IMR-90 (cell line): ENCODE measurements at regions not wholly inside any gene's neighbourhood (a gene's known extent, or its start where the extent isn't known, plus 50 kb on each side); places are given as distances from the start of the nearest gene placed in this dataset.

Source experiments
- ATAC-seq: fragments of 200-7000 bp; cut with Tn5 transposase; 2 replicates; pipeline ENCODE4 v1.9.1; 2020; ENCODE audit warnings: low read depth, mild to moderate bottlenecking, moderate library complexity
- BruUV-seq: library from RNA; stranded (reverse); fragments of 400-500 nt; replicated peaks from 2 replicates; lab custom pipeline; 2021; lab: Mats Ljungman, UMichigan
- CTCF ChIA-PET: fragments of 300-600 bp; formaldehyde crosslinking; extraction: SDS; loops from one replicate; lab custom pipeline; 2021; ENCODE audit warnings: antibody characterized with exemption; lab: Yijun Ruan, JAX
- POLR2A ChIA-PET: fragments of 300-600 bp; sonication (Branson Sonifier 250); formaldehyde crosslinking; loops from one replicate; lab custom pipeline; 2022; ENCODE audit warnings: antibody characterized with exemption; ENCODE audit not compliant: unreplicated experiment; lab: Charles Lee
- DNase-seq: peaks from one replicate; pipeline ENCODE4 v3.0.0; 2013
- H2AFZ ChIP-seq: replicated peaks from 2 replicates; pipeline ENCODE3; 2013; ENCODE audit warnings: low read length, mild to moderate bottlenecking; ENCODE audit not compliant: poor library complexity
- H2AK5ac ChIP-seq: 2 replicates; pipeline ENCODE4 v1.6.1; 2013; ENCODE audit warnings: low read depth, low read length, inconsistent platforms
- H2AK9ac ChIP-seq: replicated peaks from 2 replicates; pipeline ENCODE3; 2013; ENCODE audit warnings: mild to moderate bottlenecking, low read depth, low read length, moderate library complexity; ENCODE audit not compliant: poor library complexity
- H2BK120ac ChIP-seq: 2 replicates; pipeline ENCODE4 v1.6.1; 2013; ENCODE audit warnings: low read depth, low read length, inconsistent platforms
- H2BK15ac ChIP-seq: 3 replicates; pipeline ENCODE4 v1.6.1; 2013; ENCODE audit warnings: low read depth, low read length, inconsistent platforms
- H2BK20ac ChIP-seq: 2 replicates; pipeline ENCODE4 v1.6.1; 2013; ENCODE audit warnings: low read depth, mild to moderate bottlenecking, inconsistent platforms, low read length, moderate library complexity
- H2BK5ac ChIP-seq: 2 replicates; pipeline ENCODE4 v1.6.1; 2013; ENCODE audit warnings: mild to moderate bottlenecking, low read depth, low read length, inconsistent platforms; ENCODE audit not compliant: poor library complexity, severe bottlenecking
- H3K14ac ChIP-seq: replicated peaks from 2 replicates; pipeline ENCODE4 v1.6.1; 2013; ENCODE audit warnings: low read depth, low read length, inconsistent platforms
- H3K18ac ChIP-seq: 2 replicates; pipeline ENCODE4 v1.6.1; 2013; ENCODE audit warnings: low read depth, low read length, control low read depth
- H3K23ac ChIP-seq: 2 replicates; pipeline ENCODE4 v1.6.1; 2013; ENCODE audit warnings: low read depth, low read length, inconsistent platforms
- H3K27ac ChIP-seq: 2 replicates; pipeline ENCODE4 v1.5.1; 2013; ENCODE audit warnings: mild to moderate bottlenecking, control low read depth, low read length; ENCODE audit not compliant: insufficient read depth
- H3K27me3 ChIP-seq: 2 replicates; pipeline ENCODE4 v1.6.1; 2013; ENCODE audit warnings: low read length; ENCODE audit not compliant: control insufficient read depth, insufficient read depth
- H3K36me3 ChIP-seq: 2 replicates; pipeline ENCODE4 v1.6.1; 2013; ENCODE audit warnings: low read length, mixed read lengths; ENCODE audit not compliant: control insufficient read depth, insufficient read depth
- H3K4ac ChIP-seq: 2 replicates; pipeline ENCODE4 v1.6.1; 2013; ENCODE audit warnings: low read depth, low read length, inconsistent platforms
- H3K4me1 ChIP-seq: 2 replicates; pipeline ENCODE4 v1.6.1; 2013; ENCODE audit warnings: low read length, mixed read lengths; ENCODE audit not compliant: control insufficient read depth, insufficient read depth
- H3K4me2 ChIP-seq: 2 replicates; pipeline ENCODE4 v1.6.1; 2013; ENCODE audit warnings: low read depth, mild to moderate bottlenecking, control low read depth, low read length, moderate library complexity
- H3K4me3 ChIP-seq: 2 replicates; pipeline ENCODE4 v1.5.1; 2013; ENCODE audit warnings: low read depth, mild to moderate bottlenecking, control low read depth, low read length, moderate library complexity; ENCODE audit not compliant: insufficient read depth
- H3K56ac ChIP-seq: 2 replicates; pipeline ENCODE4 v1.6.1; 2013; ENCODE audit warnings: low read length, inconsistent platforms; ENCODE audit not compliant: insufficient read depth; ENCODE audit errors: extremely low read depth
- H3K79me1 ChIP-seq, 2 experiments: 2 replicates each; pipeline ENCODE4 v1.6.1; 2013; ENCODE audit warnings: low read length in 2 of 2, inconsistent platforms in 1 of 2, low read depth in 1 of 2
- H3K9ac ChIP-seq: 2 replicates; pipeline ENCODE4 v1.6.1; 2013; ENCODE audit warnings: low read depth, low read length, control low read depth
- H3K9me1 ChIP-seq: 2 replicates; pipeline ENCODE4 v1.6.1; 2013; ENCODE audit warnings: low read length, inconsistent platforms; ENCODE audit not compliant: insufficient read depth
- H3K9me3 ChIP-seq: 2 replicates; pipeline ENCODE4 v1.6.1; 2013; ENCODE audit warnings: low read length; ENCODE audit not compliant: control insufficient read depth, insufficient read depth
- H4K20me1 ChIP-seq: 2 replicates; pipeline ENCODE4 v1.6.1; 2013; ENCODE audit warnings: low read length, inconsistent platforms; ENCODE audit not compliant: insufficient read depth
- H4K5ac ChIP-seq: 2 replicates; pipeline ENCODE4 v1.6.1; 2013; ENCODE audit warnings: mild to moderate bottlenecking, low read depth, low read length, control low read depth
- H4K8ac ChIP-seq, 2 experiments: 2 replicates each; pipeline ENCODE4 v1.6.1; 2013; ENCODE audit warnings: low read depth in 2 of 2, low read length in 2 of 2, control low read depth in 1 of 2, inconsistent platforms in 1 of 2
- H4K91ac ChIP-seq: 2 replicates; pipeline ENCODE4 v1.6.1; 2013; ENCODE audit warnings: low read depth, low read length, inconsistent platforms; ENCODE audit not compliant: insufficient read depth
- BHLHE40 ChIP-seq: fragments of 150-350 bp; IDR thresholded peaks from 2 replicates; pipeline ENCODE4 v1.6.1; 2016; ENCODE audit warnings: mild to moderate bottlenecking, low read depth, low read length
- CEBPB ChIP-seq: IDR thresholded peaks from 2 replicates; pipeline ENCODE4 v1.6.1; 2012; ENCODE audit warnings: low read depth, low read length, improper control_type of control experiment
- CHD1 ChIP-seq: IDR thresholded peaks from 2 replicates; pipeline ENCODE4 v1.6.1; 2012; ENCODE audit warnings: low read depth, low read length, improper control_type of control experiment
- ELK1 ChIP-seq: fragments of 150-350 bp; IDR thresholded peaks from 2 replicates; pipeline ENCODE4 v1.6.1; 2016; ENCODE audit warnings: low read depth, mild to moderate bottlenecking, low read length, moderate library complexity, borderline replicate concordance
- FOS ChIP-seq: fragments of 150-350 bp; IDR thresholded peaks from 2 replicates; pipeline ENCODE4 v1.6.1; 2016; ENCODE audit warnings: low read depth, low read length
- MAFK ChIP-seq: IDR thresholded peaks from 2 replicates; pipeline ENCODE4 v1.6.1; 2012; ENCODE audit warnings: low read depth, low read length, improper control_type of control experiment
- MAZ ChIP-seq: IDR thresholded peaks from 2 replicates; pipeline ENCODE4 v1.6.1; 2012; ENCODE audit warnings: low read depth, mild to moderate bottlenecking, low read length, improper control_type of control experiment, moderate library complexity, borderline replicate concordance
- MXI1 ChIP-seq: IDR thresholded peaks from 2 replicates; pipeline ENCODE4 v1.6.1; 2012; ENCODE audit warnings: low read depth, mild to moderate bottlenecking, low read length, moderate library complexity, borderline replicate concordance
- NFE2L2 ChIP-seq: fragments of 150-350 bp; IDR thresholded peaks from 2 replicates; pipeline ENCODE4 v1.6.1; 2016; ENCODE audit warnings: low read depth, mild to moderate bottlenecking, low read length
- POLR2A ChIP-seq: IDR thresholded peaks from 2 replicates; pipeline ENCODE4 v1.6.1; 2012; ENCODE audit warnings: mild to moderate bottlenecking, low read depth, low read length
- RAD21 ChIP-seq: IDR thresholded peaks from 2 replicates; pipeline ENCODE4 v1.6.1; 2012; ENCODE audit warnings: low read length, improper control_type of control experiment
- RCOR1 ChIP-seq: IDR thresholded peaks from 2 replicates; pipeline ENCODE4 v1.6.1; 2012; ENCODE audit warnings: mild to moderate bottlenecking, low read length, improper control_type of control experiment; ENCODE audit not compliant: insufficient replicate concordance
- RFX5 ChIP-seq: IDR thresholded peaks from 2 replicates; pipeline ENCODE4 v1.8.0; 2012; ENCODE audit warnings: low read depth, mild to moderate bottlenecking, low read length, moderate library complexity
- SMC3 ChIP-seq: fragments of 150-350 bp; IDR thresholded peaks from 2 replicates; pipeline ENCODE4 v1.6.1; 2016; ENCODE audit warnings: low read depth, mild to moderate bottlenecking, antibody characterized with exemption, low read length, moderate library complexity
- WGBS, 2 experiments: methylation state at CpG; one replicate each; pipeline versions ENCODE4 v1.1.5 to v1.1.7; 2013; ENCODE audit warnings: missing lambda C conversion rate in 2 of 2; ENCODE audit not compliant: insufficient read length in 1 of 2; ENCODE audit errors: extremely low coverage in 2 of 2; 5-methylcytosine and 5-hydroxymethylcytosine counted together
- dilution Hi-C: fragments of 300-500 bp; cut with HindIII; formaldehyde crosslinking; loops from one replicate; pipeline ENCODE4 v1.14.3; 2018; ENCODE audit warnings: low sequenced_read_pairs; ENCODE audit not compliant: unreplicated experiment
- in situ Hi-C: fragments of 300-500 bp; cut with MboI; formaldehyde crosslinking; loops from 3 replicates; pipeline ENCODE4 v1.14.3; 2019; ENCODE audit warnings: low sequenced_read_pairs, inconsistent platforms, mixed read lengths
- intact Hi-C: fragments of 100-400 bp; cut with micrococcal nuclease; formaldehyde crosslinking; loops from 2 replicates; pipeline ENCODE4 v1.10.0; 2022
- TF ChIP-seq, protein P1 (sequence below): fragments of 150-350 bp; IDR thresholded peaks from 2 replicates; pipeline ENCODE4 v1.6.1; 2017; ENCODE audit warnings: mild to moderate bottlenecking, antibody characterized with exemption, low read length, low read depth
- TF ChIP-seq, protein P2 (sequence below): conservative IDR thresholded peaks from 2 replicates; pipeline ENCODE4 v1.5.1; 2012; ENCODE audit warnings: mild to moderate bottlenecking, low read depth, low read length, improper control_type of control experiment

DNA sequence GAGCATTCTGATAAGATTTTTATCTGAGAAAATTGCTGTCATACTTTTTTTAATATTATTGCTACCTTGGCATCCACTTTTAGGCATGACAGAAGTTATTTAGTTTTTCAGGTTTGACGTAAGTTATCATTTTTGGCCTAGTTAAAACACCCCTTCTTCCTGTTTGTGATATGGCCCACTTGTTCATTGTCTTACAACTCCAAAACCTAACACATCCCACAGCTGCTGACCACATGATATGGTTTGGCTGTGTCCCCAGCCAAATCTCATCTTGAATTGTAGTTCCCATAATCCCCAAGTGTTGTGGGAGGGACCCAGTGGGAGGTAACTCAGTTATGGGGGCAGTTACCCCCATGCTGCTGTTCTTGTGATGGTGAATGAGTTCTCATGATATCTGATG, 388.1 kb downstream of the SLC4A3 start:
- in situ Hi-C loops (no loop called here), dilution Hi-C loops (no loop called here), intact Hi-C loops (no loop called here)
- H3K4me1 ChIP-seq = no peaks in the 10 kb centered on the region
- no peak overlapping the region for H4K8ac ChIP-seq
- DNase-seq (no peak), ATAC-seq (no peak)
- no peak overlapping the region for H3K4me3 ChIP-seq
- H2AK9ac ChIP-seq = no peak overlapping the region
- no peak overlapping the region for H3K4ac ChIP-seq
- H3K27me3 ChIP-seq = no peaks in the 10 kb centered on the region
- no peak overlapping the region for H3K9ac ChIP-seq
- no CpG with 5 or more reads among the region's 1 CpG for WGBS, 2 experiments
- no peak overlapping the region for H3K18ac ChIP-seq
- no peaks in the 10 kb centered on the region for H3K9me1 ChIP-seq
- H3K27ac ChIP-seq = no peak overlapping the region
- no peak overlapping the region for H2BK20ac ChIP-seq
- no peak overlapping the region for H2AFZ ChIP-seq
- H4K5ac ChIP-seq = no peak overlapping the region
- H2BK5ac ChIP-seq = no peak overlapping the region
- H3K23ac ChIP-seq = no peak overlapping the region
- no TSS peak for BruUV-seq
- no peaks in the 10 kb centered on the region for H3K79me1 ChIP-seq
- CTCF ChIA-PET = no interaction called here
- no peak overlapping the region for H2BK120ac ChIP-seq
- TF ChIP-seq, protein P1, sequence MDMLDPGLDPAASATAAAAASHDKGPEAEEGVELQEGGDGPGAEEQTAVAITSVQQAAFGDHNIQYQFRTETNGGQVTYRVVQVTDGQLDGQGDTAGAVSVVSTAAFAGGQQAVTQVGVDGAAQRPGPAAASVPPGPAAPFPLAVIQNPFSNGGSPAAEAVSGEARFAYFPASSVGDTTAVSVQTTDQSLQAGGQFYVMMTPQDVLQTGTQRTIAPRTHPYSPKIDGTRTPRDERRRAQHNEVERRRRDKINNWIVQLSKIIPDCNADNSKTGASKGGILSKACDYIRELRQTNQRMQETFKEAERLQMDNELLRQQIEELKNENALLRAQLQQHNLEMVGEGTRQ = no peak
- TF ChIP-seq BHLHE40 (no peak), MAZ (no peak), NFE2L2 (no peak), CEBPB (no peak), RAD21 (no peak), SMC3 (no peak), ELK1 (no peak), MAFK (no peak), POLR2A (no peak), CHD1 (no peak), RFX5 (no peak), FOS (no peak), RCOR1 (no peak), MXI1 (no peak)
- TF ChIP-seq, protein P2, sequence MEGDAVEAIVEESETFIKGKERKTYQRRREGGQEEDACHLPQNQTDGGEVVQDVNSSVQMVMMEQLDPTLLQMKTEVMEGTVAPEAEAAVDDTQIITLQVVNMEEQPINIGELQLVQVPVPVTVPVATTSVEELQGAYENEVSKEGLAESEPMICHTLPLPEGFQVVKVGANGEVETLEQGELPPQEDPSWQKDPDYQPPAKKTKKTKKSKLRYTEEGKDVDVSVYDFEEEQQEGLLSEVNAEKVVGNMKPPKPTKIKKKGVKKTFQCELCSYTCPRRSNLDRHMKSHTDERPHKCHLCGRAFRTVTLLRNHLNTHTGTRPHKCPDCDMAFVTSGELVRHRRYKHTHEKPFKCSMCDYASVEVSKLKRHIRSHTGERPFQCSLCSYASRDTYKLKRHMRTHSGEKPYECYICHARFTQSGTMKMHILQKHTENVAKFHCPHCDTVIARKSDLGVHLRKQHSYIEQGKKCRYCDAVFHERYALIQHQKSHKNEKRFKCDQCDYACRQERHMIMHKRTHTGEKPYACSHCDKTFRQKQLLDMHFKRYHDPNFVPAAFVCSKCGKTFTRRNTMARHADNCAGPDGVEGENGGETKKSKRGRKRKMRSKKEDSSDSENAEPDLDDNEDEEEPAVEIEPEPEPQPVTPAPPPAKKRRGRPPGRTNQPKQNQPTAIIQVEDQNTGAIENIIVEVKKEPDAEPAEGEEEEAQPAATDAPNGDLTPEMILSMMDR = no peak
- POLR2A ChIA-PET = no interaction called here
- no peak overlapping the region for H3K4me2 ChIP-seq
- H2AK5ac ChIP-seq = no peak overlapping the region
- H2BK15ac ChIP-seq = no peak overlapping the region
- H4K20me1 ChIP-seq = no peaks in the 10 kb centered on the region
- H3K56ac ChIP-seq = no peak overlapping the region
- H4K91ac ChIP-seq = no peak overlapping the region
- H3K14ac ChIP-seq = no peak overlapping the region
- no peaks in the 10 kb centered on the region for H3K36me3 ChIP-seq
- H3K9me3 ChIP-seq = no peaks in the 10 kb centered on the region
